NCI-H1417 treated with DMSO at 0.1 percent for 48 hours (cell line): ENCODE measurements at regions not wholly inside any gene's neighbourhood (a gene's known extent, or its start where the extent isn't known, plus 50 kb on each side); places are given as distances from the start of the nearest gene placed in this dataset.

ENCODE experiments used
- DNase-seq: peaks from one replicate; lab custom pipeline; 2025; lab: John Stamatoyannopoulos, UW

- no peak for DNase-seq
Observed at GRCh38 chr18:26741758-26742157, 123.7 kb downstream of the AQP4 start.

DNA sequence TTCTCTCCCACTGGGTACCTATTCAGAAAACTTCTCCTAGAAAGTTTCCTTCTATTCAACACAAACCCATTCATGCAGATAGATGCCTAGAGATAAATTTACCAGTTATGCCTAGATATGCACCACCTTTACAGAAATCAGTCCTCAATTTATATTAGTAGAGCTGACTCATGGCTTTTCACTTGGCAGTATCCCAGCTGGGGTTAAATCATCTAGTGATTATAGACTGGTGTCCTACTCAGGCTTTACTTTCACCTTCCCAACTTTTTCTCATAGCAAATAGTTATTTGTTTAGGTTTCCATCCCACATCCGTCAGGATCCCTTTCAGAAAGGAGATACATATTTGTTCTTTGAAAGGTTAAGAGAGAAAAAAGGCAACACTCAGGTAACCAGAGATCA lies 124.5 kb downstream of the AQP4 start:
- no peak for DNase-seq

DNA sequence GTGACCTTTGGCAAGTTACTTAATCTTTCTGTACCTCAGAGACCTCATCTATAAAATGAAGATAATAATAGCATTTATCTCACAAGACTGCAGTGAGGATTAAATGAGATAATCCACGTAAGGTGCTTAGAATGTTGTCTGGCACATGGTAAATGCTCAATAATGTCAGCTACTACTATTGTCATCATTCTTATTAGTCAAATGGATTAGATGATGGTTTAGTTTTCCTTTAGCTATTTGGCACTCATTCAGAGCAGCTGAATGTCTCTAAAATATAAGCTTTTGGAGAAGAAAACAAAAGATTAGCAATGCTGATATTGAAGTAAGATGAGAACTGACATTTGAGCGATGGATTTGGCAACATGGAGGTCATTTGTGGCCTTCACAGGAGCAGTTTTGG lies 125.1 kb downstream of the AQP4 start:
- no peak for DNase-seq

- DNase-seq, result no peak
Observed at GRCh38 chr18:26738706-26739105, 126.8 kb downstream of the AQP4 start.

DNA sequence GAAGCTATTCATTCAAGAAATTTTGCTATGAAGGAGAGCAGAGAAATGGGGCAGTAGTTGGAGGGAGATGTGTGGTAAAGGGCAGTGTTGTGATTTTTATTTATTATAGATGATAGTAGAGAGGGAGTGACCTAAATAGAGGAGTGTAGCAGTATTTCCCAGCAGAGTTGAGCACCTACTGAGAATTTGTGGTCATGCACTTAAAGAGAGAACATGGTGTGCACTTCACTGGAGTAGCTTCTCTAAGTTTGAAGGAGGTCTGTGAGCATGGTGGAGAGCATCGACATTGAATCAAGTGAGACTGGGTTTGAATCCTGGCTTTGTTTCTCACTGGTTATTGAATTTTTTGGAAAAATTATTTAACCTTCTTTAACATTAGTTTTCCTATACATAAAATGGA lies 129.2 kb downstream of the AQP4 start:
- DNase-seq, result no peak

GRCh38 chr18:26734760-26735159 lies 130.7 kb downstream of the AQP4 start:
- DNase-seq, result no peak

GRCh38 chr18:26729449-26729848 lies 136.1 kb downstream of the AQP4 start:
- DNase-seq, result no peak

GRCh38 chr18:26729008-26729407 lies 136.5 kb downstream of the AQP4 start:
- DNase-seq, result no peak

DNA sequence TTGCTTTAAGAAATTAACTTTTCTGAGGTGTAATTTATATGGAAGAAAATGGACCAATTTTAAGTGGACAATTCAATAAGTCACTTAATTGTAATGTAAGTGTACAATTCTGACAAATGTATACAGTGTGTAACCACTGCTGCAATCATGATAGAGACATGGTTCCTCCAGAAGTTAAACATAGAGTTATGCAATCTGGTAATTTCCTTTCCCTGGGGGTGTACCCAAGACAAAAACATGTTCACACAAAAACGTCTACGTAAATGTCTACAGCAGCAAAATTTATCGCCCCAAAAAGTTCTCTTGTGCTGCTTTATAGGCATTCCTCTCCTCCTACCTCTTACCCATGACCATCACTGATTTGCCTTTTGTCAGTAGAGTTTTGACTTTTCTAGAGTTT lies 141.5 kb downstream of the AQP4 start:
- no peak for DNase-seq

- DNase-seq, result no peak
Observed at GRCh38 chr18:26722565-26722931, 143.0 kb downstream of the AQP4 start.

DNA sequence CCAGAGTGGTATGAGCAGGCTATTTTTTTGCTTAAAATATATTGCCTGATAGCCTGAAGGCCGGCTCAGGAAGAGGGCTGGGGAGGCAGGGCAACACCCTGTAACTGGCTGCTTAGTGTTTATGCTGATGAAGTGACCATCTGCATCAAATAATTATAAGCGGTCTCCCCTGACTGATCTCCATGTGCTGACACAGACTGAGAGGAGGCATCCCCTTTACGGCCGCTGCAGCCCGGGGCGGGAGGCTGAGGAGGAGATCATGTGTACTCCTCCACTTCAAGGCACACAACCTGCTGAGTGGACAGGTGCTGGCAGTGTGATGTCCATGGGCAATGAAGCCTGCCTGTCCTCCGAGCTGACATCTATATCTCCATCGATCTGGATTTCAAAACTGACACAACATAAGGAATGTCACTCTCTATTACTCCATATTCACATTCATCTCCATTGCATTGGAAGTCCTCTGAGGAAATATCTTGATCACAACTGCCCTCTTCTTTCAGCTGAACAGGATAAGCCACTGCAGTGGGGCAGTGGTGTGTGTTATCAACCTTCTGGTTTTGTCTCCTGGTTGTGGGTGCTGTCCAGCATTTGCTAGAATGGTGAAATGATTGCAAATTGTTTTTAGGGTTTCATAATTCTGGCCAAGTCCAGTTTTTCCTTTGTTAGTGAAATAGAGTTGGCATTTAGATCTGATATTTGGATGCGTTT lies 143.5 kb downstream of the AQP4 start:
- DNase-seq, result no peak

- DNase-seq, result no peak
Observed at GRCh38 chr18:26719896-26720295, 145.6 kb downstream of the AQP4 start.

DNA sequence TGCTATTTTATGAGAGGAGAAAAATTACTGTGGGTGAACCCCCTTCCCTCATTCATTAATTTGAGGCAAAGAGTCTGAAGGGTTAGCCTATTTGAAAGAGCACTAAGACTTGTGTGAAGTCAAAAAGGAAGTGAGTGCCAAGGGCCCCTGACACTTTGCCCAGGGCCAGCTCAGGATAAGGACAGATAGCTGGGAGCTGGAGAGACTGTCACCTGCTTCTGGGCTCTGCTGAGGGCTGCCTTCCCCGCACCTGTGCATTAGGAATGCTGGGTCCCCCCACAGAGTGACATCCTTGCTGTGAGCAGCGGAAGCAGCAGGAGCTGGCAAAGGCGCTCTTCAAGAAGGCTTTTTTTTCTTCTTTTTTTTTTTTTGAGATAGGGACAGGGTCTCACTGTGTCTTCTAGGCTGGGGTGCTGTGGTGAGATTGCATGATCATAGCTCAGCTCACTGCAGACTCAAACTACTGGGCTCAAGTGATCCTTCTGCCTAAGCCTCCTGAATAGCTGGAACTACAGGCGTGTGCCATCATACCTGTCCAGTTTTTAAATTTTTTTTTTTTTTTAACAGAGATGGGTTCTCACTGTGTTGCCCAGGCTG lies 148.3 kb downstream of the AQP4 start:
- no peak for DNase-seq

GRCh38 chr18:26714739-26715138 lies 150.8 kb downstream of the AQP4 start:
- DNase-seq, result no peak

DNA sequence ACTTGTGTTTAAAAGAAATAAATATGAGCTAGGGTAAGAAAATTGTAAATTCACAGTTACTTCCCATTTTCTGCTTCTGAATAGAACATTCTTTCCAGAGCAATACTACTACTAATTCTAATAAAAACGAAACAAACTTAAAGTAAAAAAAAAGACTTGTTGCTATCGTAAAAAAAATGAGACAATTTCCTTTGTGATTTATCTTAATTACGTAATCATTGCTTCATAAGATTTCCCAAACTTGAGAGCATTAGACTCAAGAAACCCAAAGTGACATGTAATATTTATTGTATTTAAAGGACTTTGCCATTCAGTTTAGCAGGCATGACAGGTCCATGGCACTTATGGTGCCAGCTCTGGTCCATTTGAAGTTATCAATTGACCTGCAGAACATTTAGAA lies 153.8 kb downstream of the AQP4 start:
- DNase-seq, result no peak

GRCh38 chr18:26710470-26711096 lies 154.9 kb downstream of the AQP4 start:
- DNase-seq, result no peak

DNA sequence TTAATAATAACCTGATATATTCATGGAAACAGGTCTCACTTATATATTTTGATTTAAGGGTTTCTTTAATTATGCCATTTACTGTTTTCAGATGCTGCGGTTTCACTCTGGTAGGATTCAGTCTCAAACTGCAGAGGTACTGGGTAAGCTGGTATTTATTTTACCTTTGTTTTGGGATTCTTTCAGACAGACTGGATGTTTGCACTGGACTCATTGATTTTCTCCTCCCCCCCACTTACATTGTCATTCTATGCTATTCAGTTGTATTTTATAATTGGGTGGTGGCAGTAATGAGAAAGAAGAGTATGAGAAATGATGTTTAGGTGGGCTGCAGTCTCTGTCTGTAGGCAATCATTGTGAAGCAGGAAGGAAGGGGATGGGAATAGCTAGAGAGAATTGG lies 155.6 kb downstream of the AQP4 start:
- DNase-seq, result no peak

- DNase-seq, result no peak
Observed at GRCh38 chr18:26708806-26709716, 156.4 kb downstream of the AQP4 start.

DNA sequence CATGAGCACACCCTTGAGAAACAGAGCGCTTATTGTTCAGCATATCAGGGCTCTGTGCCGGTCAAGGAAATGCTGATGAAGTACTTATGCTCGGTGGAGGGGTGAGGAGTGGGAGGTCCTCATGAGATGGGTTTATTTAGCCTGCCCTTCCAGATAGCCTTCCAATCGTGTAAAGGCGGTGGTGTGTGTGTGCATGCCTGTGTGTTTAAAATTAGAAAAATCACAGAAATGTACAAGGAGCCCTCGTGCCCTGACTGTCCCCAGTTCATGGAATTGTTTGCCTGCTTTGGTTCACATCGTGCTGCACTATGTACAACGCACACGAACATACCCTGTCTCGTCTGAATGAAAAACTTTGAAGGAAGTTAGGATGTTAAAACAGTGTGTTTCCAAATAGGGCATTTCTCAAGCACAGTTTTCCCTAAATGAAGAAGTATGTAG lies 158.6 kb downstream of the AQP4 start:
- DNase-seq, result no peak

DNA sequence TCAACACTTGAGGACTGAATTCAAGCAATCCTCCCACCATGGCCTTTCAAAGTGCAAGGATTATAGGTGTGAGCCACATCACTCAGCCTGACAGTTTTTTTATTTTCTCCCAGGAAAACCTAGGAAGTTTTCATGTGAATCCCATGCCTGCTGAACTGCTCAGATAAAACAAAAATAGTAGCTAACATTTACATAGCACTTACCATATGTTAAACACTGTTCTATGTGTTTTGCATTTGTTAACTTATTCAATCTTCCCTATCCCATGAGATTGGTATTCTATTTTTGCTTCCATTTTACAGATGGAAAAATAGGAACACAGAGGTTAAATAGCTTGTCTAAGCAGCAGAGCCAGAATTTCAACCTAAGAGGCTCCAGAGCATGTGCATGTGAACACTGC lies 157.4 kb upstream of the KCTD1 start:
- DNase-seq, result no peak

DNA sequence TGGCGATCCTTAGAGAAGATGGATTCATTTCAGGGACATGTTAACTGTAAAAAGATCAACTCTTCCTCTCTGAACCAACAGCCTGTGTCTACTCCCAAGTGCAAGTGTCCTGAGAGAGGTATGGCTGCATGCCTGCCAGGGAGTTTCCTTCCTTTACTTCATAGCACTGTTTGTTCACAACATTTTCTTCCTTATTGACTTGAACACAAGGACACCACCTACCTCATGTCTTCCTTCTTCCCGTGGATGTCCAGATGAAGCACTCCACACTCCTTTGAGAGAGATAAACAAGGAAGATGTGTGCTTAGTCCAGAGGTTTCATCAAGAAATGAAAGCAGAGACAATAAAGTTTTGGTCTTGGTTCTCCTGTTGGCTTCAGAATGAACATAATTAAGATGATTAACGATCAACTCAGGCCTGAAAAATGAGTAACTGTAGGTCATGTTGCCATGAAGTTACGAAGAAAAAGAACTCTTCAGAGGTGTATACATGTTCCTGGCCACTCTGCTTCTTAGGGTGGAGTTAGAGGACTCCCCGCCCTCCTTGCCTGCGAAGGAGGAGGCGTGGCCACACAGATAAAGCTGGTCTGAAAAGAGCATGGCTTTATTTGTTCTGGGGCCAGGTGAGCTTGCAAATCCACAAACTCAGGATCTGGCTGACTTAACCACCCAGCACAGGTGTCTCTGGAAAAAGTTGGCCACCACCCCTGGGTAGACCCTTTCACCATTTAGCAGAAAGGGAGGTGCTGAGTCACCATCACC lies 155.0 kb upstream of the KCTD1 start:
- no peak for DNase-seq

- DNase-seq, result no peak
Observed at GRCh38 chr18:26702086-26702485, 153.7 kb upstream of the KCTD1 start.
